ENCODE measurements at regions not wholly inside any gene's neighbourhood (a gene's known extent, or its start where the extent isn't known, plus 50 kb on each side); places are given as distances from the start of the nearest gene placed in this dataset.

DNA sequence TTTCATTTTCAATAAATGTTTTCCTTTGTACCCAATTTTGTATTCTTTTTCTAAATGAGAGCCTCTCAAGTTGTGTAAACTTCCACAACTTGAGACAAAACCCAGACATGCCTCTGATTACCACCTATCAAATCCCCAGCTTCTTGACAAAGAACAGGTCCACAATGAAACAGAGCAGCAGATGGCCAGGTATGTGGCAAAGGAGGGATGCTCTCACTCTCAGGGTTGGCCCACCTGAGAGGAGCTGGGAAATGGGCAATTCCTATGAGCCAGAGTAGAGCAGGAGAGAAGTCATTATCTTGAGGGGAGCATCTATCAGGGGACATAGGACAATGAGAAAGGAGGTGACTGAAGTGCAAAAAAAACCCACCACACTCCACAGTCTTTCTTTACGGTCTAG is 273.5 kb upstream of the FAM241A start:
- TF ChIP-seq POLR2AphosphoS5 (IDR thresholded peaks at IDR 0.05; ENCODE audit: low read depth, low read length): no peak
- no peak for TF ChIP-seq POLR2A (IDR thresholded peaks at IDR 0.05; ENCODE audit: low read depth, low read length)
- no peak for TF ChIP-seq PAX5 (IDR thresholded peaks at IDR 0.05; ENCODE audit: insufficient read depth, low read length, severe bottlenecking)
- TF ChIP-seq TAF1 (IDR thresholded peaks at IDR 0.05; ENCODE audit: low read depth, low read length): no peak
- TF ChIP-seq POU2F2 (IDR thresholded peaks at IDR 0.05; ENCODE audit: low read depth, low read length): no peak
- TF ChIP-seq SPI1 (IDR thresholded peaks at IDR 0.05; ENCODE audit: low read depth, low read length): no peak
- FAIRE-seq (no peak), DNase-seq (ENCODE audit: insufficient read length, low spot score) (no peak)

DNA sequence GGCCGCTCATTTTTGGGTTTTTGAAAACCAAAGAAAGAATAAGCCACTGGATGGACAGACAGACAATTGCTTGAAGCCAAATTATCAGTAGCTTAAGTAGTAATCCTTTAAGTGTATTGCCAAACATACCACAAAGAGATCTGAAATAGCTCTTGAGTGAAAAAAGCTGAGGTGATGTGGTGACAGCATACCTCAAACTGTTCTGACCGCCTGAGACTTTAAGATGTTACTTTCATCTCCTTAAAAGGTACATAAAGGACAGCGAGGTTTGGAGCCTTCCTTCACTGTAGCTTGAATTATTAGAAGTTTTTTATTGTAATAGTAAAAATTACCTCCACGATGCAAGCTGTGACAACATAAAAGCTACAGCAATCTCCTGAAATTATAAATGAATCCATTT is 271.5 kb upstream of the FAM241A start:
- DNase-seq (ENCODE audit: insufficient read length, low spot score): no peak
- no peak for TF ChIP-seq POLR2AphosphoS5 (IDR thresholded peaks at IDR 0.05; ENCODE audit: low read depth, low read length)
- FAIRE-seq: no peak

DNA sequence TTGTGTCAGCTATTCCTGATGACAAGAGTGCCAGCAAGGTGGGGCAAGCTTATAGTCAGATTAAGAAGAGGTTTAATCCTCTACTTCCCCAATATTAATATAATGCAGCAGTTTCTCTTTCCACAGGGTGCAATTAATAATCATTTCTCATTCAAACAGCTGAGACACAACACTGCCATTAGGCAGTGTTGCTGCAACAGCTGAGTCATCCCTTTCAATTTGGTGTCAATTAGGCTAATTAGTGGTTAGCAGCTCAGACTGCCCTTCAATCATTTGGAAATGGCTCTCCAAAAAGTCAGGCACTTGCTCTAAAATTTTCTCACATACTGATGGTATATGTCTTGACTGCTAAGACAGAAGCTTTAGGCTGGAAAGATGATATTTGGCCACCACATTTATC is 265.7 kb upstream of the FAM241A start:
- FAIRE-seq: no peak
- TF ChIP-seq PAX5 (IDR thresholded peaks at IDR 0.05; ENCODE audit: insufficient read depth, low read length, severe bottlenecking): no peak
- no peak for TF ChIP-seq POLR2AphosphoS5 (IDR thresholded peaks at IDR 0.05; ENCODE audit: low read depth, low read length)
- no peak for TF ChIP-seq POLR2A (IDR thresholded peaks at IDR 0.05; ENCODE audit: low read depth, low read length)
- TF ChIP-seq SPI1 (IDR thresholded peaks at IDR 0.05; ENCODE audit: low read depth, low read length): no peak
- TF ChIP-seq TAF1 (IDR thresholded peaks at IDR 0.05; ENCODE audit: low read depth, low read length): no peak
- TF ChIP-seq POU2F2 (IDR thresholded peaks at IDR 0.05; ENCODE audit: low read depth, low read length): no peak

DNA sequence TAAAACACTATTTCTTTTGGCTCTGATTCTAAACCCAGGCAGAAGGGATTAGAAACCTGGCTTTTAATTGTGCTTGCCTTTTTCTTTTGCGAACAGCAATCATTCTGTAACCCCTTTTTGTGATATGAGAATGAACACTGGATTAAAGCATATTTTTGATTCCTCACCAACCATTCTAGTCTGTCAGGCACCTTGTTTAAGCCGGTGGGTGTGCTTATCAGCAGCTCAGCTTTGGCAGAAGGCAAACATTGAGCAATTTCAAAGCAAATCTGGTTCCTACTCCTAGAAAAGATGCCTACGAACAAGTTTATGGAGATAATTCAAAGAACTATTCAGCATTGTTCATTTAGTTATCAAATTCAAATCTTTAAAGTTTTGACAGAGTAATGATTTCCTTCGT is 265.1 kb upstream of the FAM241A start:
- TF ChIP-seq PAX5 (IDR thresholded peaks at IDR 0.05; ENCODE audit: insufficient read depth, low read length, severe bottlenecking) (no peak), POU2F2 (IDR thresholded peaks at IDR 0.05; ENCODE audit: low read depth, low read length) (no peak), POLR2AphosphoS5 (IDR thresholded peaks at IDR 0.05; ENCODE audit: low read depth, low read length) (no peak), SPI1 (IDR thresholded peaks at IDR 0.05; ENCODE audit: low read depth, low read length) (no peak), POLR2A (IDR thresholded peaks at IDR 0.05; ENCODE audit: low read depth, low read length) (no peak), TAF1 (IDR thresholded peaks at IDR 0.05; ENCODE audit: low read depth, low read length) (no peak)
- FAIRE-seq (no peak), DNase-seq (ENCODE audit: insufficient read length, low spot score) (no peak)

More for the DNA sequence above, 265.7 kb upstream of the FAM241A start:
- DNase-seq (ENCODE audit: insufficient read length, low spot score): no peak

DNA sequence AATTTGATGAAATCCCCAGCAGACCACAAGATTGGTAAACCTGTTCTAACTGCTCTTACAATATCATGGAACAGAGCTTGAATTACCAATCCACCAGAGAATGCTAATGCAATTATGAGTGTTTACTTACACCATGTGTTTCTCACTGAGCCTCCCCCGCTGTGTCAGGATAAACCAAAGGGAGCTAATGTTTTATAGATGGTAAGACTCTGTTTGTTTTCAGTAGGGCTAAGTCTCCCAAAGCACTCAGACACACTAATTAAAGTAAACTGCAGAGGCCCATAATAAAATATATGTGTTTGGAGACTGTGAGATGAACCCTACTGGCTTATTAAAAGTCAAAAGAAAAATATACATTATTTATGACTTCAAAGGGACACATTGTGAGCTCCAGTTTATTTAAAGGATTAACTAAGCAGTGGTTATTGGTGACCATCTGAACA is 261.7 kb upstream of the FAM241A start:
- no peak for FAIRE-seq
- TF ChIP-seq POU2F2 (IDR thresholded peaks at IDR 0.05; ENCODE audit: low read depth, low read length): no peak
- TF ChIP-seq POLR2A (IDR thresholded peaks at IDR 0.05; ENCODE audit: low read depth, low read length): no peak
- TF ChIP-seq POLR2AphosphoS5 (IDR thresholded peaks at IDR 0.05; ENCODE audit: low read depth, low read length): no peak
- TF ChIP-seq SPI1 (IDR thresholded peaks at IDR 0.05; ENCODE audit: low read depth, low read length): no peak
- DNase-seq (ENCODE audit: insufficient read length, low spot score): no peak

DNA sequence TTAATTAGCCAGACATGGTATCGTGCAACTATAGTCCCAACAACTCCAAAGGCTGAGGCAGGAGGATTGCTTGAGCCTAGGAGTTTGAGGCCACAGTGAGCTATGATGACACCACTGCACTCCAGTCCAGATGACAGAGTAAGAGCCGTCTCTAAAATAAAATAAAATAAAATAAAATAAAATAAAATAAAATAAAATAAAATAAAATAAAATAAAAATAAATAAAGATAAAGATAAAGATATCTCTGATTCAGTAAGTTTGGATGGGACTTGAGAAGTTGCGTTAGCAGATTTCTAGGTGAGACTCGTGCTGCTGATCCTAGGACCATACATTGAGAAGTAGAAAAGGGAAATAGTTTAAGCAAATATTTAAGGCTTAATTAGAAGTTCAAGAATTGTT is 254.8 kb upstream of the FAM241A start:
- DNase-seq (ENCODE audit: insufficient read length, low spot score): no peak
- TF ChIP-seq PAX5 (IDR thresholded peaks at IDR 0.05; ENCODE audit: insufficient read depth, low read length, severe bottlenecking) (no peak), POLR2A (IDR thresholded peaks at IDR 0.05; ENCODE audit: low read depth, low read length) (no peak), TAF1 (IDR thresholded peaks at IDR 0.05; ENCODE audit: low read depth, low read length) (no peak), POLR2AphosphoS5 (IDR thresholded peaks at IDR 0.05; ENCODE audit: low read depth, low read length) (no peak), SPI1 (IDR thresholded peaks at IDR 0.05; ENCODE audit: low read depth, low read length) (no peak), POU2F2 (IDR thresholded peaks at IDR 0.05; ENCODE audit: low read depth, low read length) (no peak)
- no peak for FAIRE-seq

DNA sequence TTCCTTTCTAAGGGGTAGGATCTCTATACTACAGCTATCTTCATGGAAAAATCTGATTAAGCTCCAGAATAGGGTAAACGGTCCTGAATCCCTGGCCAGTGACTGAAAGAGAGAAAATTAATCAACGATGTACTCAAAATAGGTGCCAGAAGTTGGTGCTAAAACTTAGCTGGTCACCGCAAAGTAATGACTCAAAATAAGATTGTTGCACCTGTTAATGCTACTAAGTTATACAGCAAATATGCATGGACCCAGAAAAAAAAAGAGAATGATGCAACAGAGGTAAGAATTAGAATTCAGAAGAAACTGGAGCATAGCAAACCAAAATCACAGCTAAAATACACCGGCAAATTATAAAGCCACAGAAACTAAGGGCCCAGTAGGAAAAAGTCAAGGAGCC is 239.7 kb upstream of the FAM241A start:
- TF ChIP-seq POU2F2 (IDR thresholded peaks at IDR 0.05; ENCODE audit: low read depth, low read length) (0 out of 2 replicates have a peak, but pooled peaks have one; percentile 37), POLR2A (IDR thresholded peaks at IDR 0.05; ENCODE audit: low read depth, low read length) (no peak), PAX5 (IDR thresholded peaks at IDR 0.05; ENCODE audit: insufficient read depth, low read length, severe bottlenecking) (peak; percentile 73)
- DNase-seq (ENCODE audit: insufficient read length, low spot score): no peak
- peak; percentile 52 for FAIRE-seq

DNA sequence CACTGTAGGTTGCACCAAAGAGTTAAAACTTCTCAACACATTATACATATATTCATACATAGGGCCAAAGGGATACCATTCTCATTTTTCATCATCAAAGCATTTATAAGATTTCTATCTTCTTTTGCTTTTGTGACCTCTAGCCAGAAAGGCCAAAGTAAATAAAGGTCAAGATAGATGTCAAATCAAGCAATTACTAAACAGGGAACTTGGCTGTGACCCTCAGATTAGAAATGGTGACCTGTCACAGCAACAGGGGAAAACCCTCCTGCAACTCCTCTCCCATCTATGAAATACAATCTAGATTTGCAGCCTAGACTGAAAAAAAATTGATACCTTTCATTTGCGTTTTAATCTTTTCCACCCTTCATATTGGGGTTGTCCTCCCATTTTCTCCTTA is 225.6 kb upstream of the FAM241A start:
- TF ChIP-seq SPI1 (IDR thresholded peaks at IDR 0.05; ENCODE audit: low read depth, low read length) (no peak), TAF1 (IDR thresholded peaks at IDR 0.05; ENCODE audit: low read depth, low read length) (no peak)
- no peak for DNase-seq (ENCODE audit: insufficient read length, low spot score)
- FAIRE-seq: no peak

DNA sequence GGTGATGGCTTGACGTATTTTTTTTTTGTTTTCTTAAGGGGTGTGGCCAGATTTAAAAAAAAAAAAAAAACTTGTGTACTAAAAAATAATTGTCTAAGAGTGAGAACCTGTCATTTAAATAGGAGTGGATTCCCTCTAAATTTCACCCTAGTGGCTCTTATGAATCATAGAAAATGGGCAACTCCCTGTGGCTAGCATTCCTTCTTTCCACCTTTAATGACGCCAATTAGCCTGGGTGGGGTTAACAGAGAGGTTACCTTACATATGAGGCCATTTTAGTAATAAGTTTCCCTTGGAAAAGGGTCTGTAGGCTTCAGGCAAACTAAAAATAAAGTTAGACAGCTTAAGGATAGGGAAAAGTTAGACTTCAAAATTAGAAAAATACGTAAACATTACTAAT is 223.5 kb upstream of the FAM241A start:
- no peak for DNase-seq (ENCODE audit: insufficient read length, low spot score)
- no peak for FAIRE-seq

DNA sequence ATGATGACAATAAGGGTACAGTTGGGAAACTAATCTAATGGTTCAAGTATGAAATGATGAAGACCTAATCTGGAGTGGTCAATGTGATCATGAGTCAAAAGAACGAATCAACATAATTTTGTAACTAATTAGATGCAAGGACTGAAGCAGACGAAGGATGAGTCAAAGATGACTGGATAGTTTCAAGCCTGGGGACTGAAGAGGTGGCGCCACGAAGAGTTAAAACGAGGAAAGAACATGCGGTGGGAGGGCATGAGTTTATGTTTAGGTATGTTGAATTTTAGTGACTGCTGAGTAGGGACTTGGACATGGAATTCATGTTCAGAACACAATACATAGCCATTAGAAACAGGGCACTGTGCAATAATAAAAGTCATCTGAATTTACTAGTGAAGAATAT is 221.5 kb upstream of the FAM241A start:
- no peak for TF ChIP-seq POLR2AphosphoS5 (IDR thresholded peaks at IDR 0.05; ENCODE audit: low read depth, low read length)
- no peak for TF ChIP-seq PAX5 (IDR thresholded peaks at IDR 0.05; ENCODE audit: insufficient read depth, low read length, severe bottlenecking)
- no peak for TF ChIP-seq TAF1 (IDR thresholded peaks at IDR 0.05; ENCODE audit: low read depth, low read length)
- TF ChIP-seq POU2F2 (IDR thresholded peaks at IDR 0.05; ENCODE audit: low read depth, low read length): no peak
- no peak for TF ChIP-seq SPI1 (IDR thresholded peaks at IDR 0.05; ENCODE audit: low read depth, low read length)
- no peak for TF ChIP-seq POLR2A (IDR thresholded peaks at IDR 0.05; ENCODE audit: low read depth, low read length)
- FAIRE-seq: no peak
- no peak for DNase-seq (ENCODE audit: insufficient read length, low spot score)

More for the DNA sequence above, 223.5 kb upstream of the FAM241A start:
- TF ChIP-seq PAX5 (IDR thresholded peaks at IDR 0.05; ENCODE audit: insufficient read depth, low read length, severe bottlenecking) (no peak), POLR2A (IDR thresholded peaks at IDR 0.05; ENCODE audit: low read depth, low read length) (no peak), TAF1 (IDR thresholded peaks at IDR 0.05; ENCODE audit: low read depth, low read length) (no peak), POLR2AphosphoS5 (IDR thresholded peaks at IDR 0.05; ENCODE audit: low read depth, low read length) (no peak), POU2F2 (IDR thresholded peaks at IDR 0.05; ENCODE audit: low read depth, low read length) (no peak), SPI1 (IDR thresholded peaks at IDR 0.05; ENCODE audit: low read depth, low read length) (no peak)

DNA sequence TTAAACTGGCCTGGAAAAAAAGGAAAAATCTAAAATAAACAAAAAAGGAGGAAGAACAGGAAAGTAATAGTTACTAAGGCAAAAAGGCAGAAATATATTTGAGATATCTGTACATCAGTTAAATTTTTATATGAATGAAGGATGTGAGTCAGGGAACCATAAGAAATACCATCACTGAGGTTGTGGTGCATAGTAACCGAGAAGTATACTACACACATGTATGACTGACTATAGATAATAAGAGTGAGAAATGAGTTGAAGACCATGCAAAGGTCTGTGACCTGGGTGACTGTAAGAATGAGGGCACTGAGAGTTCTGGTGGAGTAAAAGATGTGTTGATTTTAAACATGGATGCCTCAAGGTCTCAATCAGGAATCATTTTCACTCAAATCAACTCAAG is 220.6 kb upstream of the FAM241A start:
- DNase-seq (ENCODE audit: insufficient read length, low spot score) (no peak), FAIRE-seq (no peak)
- TF ChIP-seq POLR2AphosphoS5 (IDR thresholded peaks at IDR 0.05; ENCODE audit: low read depth, low read length) (no peak), POU2F2 (IDR thresholded peaks at IDR 0.05; ENCODE audit: low read depth, low read length) (no peak), TAF1 (IDR thresholded peaks at IDR 0.05; ENCODE audit: low read depth, low read length) (no peak), POLR2A (IDR thresholded peaks at IDR 0.05; ENCODE audit: low read depth, low read length) (no peak), SPI1 (IDR thresholded peaks at IDR 0.05; ENCODE audit: low read depth, low read length) (no peak), PAX5 (IDR thresholded peaks at IDR 0.05; ENCODE audit: insufficient read depth, low read length, severe bottlenecking) (no peak)
